ENCODE measurements at regions not wholly inside any gene's neighbourhood (a gene's known extent, or its start where the extent isn't known, plus 50 kb on each side); places are given as distances from the start of the nearest gene placed in this dataset.

DNA sequence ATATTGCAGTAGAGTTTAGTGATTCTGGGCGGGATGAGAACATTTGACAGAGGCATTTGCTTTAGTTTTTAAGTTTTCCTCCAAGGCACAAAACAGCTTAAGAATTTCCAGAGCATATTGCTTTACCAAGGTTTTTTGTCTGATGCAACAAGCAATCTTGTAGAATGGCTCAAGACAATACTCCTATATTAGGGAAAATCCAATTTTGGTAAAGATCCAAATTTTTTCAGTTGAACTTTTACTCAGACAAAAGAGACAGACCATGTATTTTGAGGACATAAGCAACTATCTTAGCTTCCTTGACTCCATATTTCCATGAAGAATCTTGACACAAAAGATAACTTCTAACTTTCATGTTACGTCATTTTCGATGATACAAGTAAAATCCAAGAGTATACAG is 92.3 kb upstream of the NANOS1 start:
- no peak overlapping the region for H3K4me3 ChIP-seq (ENCODE audit: low read depth, low read length)
- no peak for DNase-seq (ENCODE audit: low read depth, low spot score)
- TF ChIP-seq, protein P1, sequence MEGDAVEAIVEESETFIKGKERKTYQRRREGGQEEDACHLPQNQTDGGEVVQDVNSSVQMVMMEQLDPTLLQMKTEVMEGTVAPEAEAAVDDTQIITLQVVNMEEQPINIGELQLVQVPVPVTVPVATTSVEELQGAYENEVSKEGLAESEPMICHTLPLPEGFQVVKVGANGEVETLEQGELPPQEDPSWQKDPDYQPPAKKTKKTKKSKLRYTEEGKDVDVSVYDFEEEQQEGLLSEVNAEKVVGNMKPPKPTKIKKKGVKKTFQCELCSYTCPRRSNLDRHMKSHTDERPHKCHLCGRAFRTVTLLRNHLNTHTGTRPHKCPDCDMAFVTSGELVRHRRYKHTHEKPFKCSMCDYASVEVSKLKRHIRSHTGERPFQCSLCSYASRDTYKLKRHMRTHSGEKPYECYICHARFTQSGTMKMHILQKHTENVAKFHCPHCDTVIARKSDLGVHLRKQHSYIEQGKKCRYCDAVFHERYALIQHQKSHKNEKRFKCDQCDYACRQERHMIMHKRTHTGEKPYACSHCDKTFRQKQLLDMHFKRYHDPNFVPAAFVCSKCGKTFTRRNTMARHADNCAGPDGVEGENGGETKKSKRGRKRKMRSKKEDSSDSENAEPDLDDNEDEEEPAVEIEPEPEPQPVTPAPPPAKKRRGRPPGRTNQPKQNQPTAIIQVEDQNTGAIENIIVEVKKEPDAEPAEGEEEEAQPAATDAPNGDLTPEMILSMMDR (IDR thresholded peaks at IDR 0.05; ENCODE audit: low read depth, low read length): no peak
- in situ Hi-C loops (cut with HindIII; ENCODE audit: low sequenced_read_pairs): no loop called here

GRCh38 chr10:118939211-118940007 is 90.1 kb upstream of the NANOS1 start:
- TF ChIP-seq, protein P1 (IDR thresholded peaks at IDR 0.05; ENCODE audit: low read depth, low read length): no peak
- no peak for DNase-seq (ENCODE audit: low read depth, low spot score)
- H3K4me3 ChIP-seq (ENCODE audit: low read depth, low read length): no peak overlapping the region
- in situ Hi-C loops (cut with HindIII; ENCODE audit: low sequenced_read_pairs): no loop called here

GRCh38 chr10:118940386-118940785 is 89.1 kb upstream of the NANOS1 start:
- TF ChIP-seq, protein P1 (IDR thresholded peaks at IDR 0.05; ENCODE audit: low read depth, low read length): no peak
- in situ Hi-C loops (cut with HindIII; ENCODE audit: low sequenced_read_pairs): no loop called here
- no peak overlapping the region for H3K4me3 ChIP-seq (ENCODE audit: low read depth, low read length)
- DNase-seq (ENCODE audit: low read depth, low spot score): no peak

DNA sequence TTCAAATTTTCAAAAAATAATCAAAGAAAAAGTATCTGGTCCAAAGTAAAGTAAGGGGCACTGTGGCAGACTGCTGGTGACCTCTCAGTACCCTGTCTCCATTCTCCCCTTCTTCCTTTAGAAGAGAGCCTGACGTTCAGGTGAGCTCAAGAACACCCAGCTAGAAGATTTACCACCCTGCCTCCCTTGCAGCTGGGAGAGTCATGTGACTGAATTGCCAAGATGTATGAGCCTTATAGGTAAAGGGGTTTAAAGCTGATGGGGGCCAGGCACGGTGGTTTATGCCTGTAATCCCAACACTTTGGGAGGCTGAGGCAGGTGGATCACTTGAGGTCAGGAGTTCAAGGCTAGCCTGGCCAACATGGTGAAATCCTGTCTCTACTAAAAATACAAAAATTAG is 86.3 kb upstream of the NANOS1 start:
- TF ChIP-seq, protein P1 (IDR thresholded peaks at IDR 0.05; ENCODE audit: low read depth, low read length): no peak
- H3K4me3 ChIP-seq (ENCODE audit: low read depth, low read length): no peak overlapping the region
- in situ Hi-C loops (cut with HindIII; ENCODE audit: low sequenced_read_pairs): no loop called here
- no peak for DNase-seq (ENCODE audit: low read depth, low spot score)

- TF ChIP-seq, protein P1 (IDR thresholded peaks at IDR 0.05; ENCODE audit: low read depth, low read length): no peak
- in situ Hi-C loops (cut with HindIII; ENCODE audit: low sequenced_read_pairs): no loop called here
- no peak overlapping the region for H3K4me3 ChIP-seq (ENCODE audit: low read depth, low read length)
- no peak for DNase-seq (ENCODE audit: low read depth, low spot score)
Measured at GRCh38 chr10:118944959-118945633, 84.4 kb upstream of the NANOS1 start.

- in situ Hi-C loops (cut with HindIII; ENCODE audit: low sequenced_read_pairs): no loop called here
- H3K4me3 ChIP-seq (ENCODE audit: low read depth, low read length): no peak overlapping the region
- DNase-seq (ENCODE audit: low read depth, low spot score): no peak
- TF ChIP-seq, protein P1 (IDR thresholded peaks at IDR 0.05; ENCODE audit: low read depth, low read length): no peak
Measured at GRCh38 chr10:118948786-118949185, 80.7 kb upstream of the NANOS1 start.

Measured in astrocyte of the spinal cord (primary cell).